MM.1S (cell line): ENCODE measurements at regions not wholly inside any gene's neighbourhood (a gene's known extent, or its start where the extent isn't known, plus 50 kb on each side); places are given as distances from the start of the nearest gene placed in this dataset.

ENCODE experiments used
- CTCF ChIP-seq: fragments of 300-600 bp; sonication (generic); IDR thresholded peaks from 2 replicates; pipeline ENCODE4 v1.5.1; 2016; ENCODE audit warnings: antibody characterized with exemption, low read length, mixed read lengths
- EZH2 ChIP-seq: fragments of 300-600 bp; sonication (generic); optimal IDR thresholded peaks from 2 replicates; pipeline ENCODE3; 2017; ENCODE audit warnings: low read depth, mild to moderate bottlenecking, antibody characterized with exemption, low read length, mixed read lengths
- EZH2phosphoT487 ChIP-seq: fragments of 300-600 bp; sonication (generic); IDR thresholded peaks from 2 replicates; pipeline ENCODE4 v1.6.1; 2018; ENCODE audit warnings: antibody characterized with exemption, low read length

GRCh38 chr4:30641345-30641744, 78.8 kb upstream of the PCDH7 start:
- TF ChIP-seq CTCF (no peak), EZH2 (no peak), EZH2phosphoT487 (no peak)
